Lower leg skin (tissue), 4 donors: ENCODE measurements at regions not wholly inside any gene's neighbourhood (a gene's known extent, or its start where the extent isn't known, plus 50 kb on each side); places are given as distances from the start of the nearest gene placed in this dataset.

Experiments used
- DNase-seq, 2 donors: peaks; one replicate each; pipeline ENCODE4 v3.0.0-alpha.2; 2019; ENCODE audit warnings: low spot score in 2 of 2
- H3K4me3 ChIP-seq: fragments of 200-600 bp; sonication (generic); 2 replicates; pipeline ENCODE4 v1.5.1; 2017; ENCODE audit warnings: mild to moderate bottlenecking, low read depth; ENCODE audit not compliant: poor library complexity, severe bottlenecking
- CTCF ChIP-seq, 3 donors: fragments of 450-650 bp; IDR thresholded peaks; one replicate each; pipeline ENCODE4 v1.5.1; 2016; ENCODE audit warnings: antibody characterized with exemption in 3 of 3, mild to moderate bottlenecking in 3 of 3, moderate library complexity in 2 of 3
- POLR2A ChIP-seq, 2 donors: fragments of 450-650 bp; IDR thresholded peaks; one replicate each; pipeline ENCODE4 v1.6.1; 2016 to 2017; ENCODE audit warnings: antibody characterized with exemption in 2 of 2, mild to moderate bottlenecking in 1 of 2, moderate library complexity in 1 of 2
- WGBS, 2 donors: methylation state at CpG; one replicate each; pipeline ENCODE4 v1.1.5; 2018; 5-methylcytosine and 5-hydroxymethylcytosine counted together
- intact Hi-C: fragments of 100-400 bp; cut with DNase I; formaldehyde crosslinking; loops from one replicate; pipeline ENCODE4 v1.15.0; 2023; ENCODE audit warnings: low total_unique reads

DNA sequence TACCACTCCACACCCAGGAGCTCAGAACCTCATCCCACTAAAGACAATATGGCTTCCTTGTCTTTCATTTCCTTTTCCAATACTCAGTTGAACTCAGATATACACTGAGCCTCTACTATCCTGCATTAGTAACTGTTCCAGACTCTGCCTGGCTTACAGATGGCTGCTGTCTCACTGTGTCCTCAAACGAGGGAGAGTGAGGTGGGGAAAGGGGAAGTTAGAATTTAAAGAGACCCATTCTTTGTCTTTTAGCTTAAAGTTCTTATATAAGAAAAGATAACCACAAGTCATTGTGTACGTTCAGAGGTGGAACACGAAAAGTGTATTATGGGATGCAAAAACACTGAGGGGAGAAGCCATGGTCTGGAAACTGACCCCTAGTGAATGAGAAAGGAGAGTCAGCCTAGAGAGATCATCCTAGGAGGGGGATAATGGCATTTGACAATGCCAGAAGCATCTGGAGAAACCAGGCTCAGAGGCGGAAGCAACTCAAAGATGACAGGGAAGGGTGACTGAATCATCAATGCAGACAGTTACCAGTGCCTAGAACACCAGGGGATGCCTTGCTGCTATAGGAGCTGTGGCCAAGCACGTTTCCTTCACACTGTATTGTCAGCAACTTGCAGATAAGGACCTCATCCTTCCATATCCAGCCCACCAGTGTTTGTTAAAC lies 170.7 kb downstream of the CYRIA start:
- WGBS, 2 donors: 60 to 63% methylated on average over 5 of the region's 5 CpGs
- H3K4me3 ChIP-seq: no peak overlapping the region
- no peak for DNase-seq
- intact Hi-C loops: no loop called here
- TF ChIP-seq POLR2A (IDR thresholded peaks at IDR 0.05) (no peak), CTCF (IDR thresholded peaks at IDR 0.05) (no peak)

DNA sequence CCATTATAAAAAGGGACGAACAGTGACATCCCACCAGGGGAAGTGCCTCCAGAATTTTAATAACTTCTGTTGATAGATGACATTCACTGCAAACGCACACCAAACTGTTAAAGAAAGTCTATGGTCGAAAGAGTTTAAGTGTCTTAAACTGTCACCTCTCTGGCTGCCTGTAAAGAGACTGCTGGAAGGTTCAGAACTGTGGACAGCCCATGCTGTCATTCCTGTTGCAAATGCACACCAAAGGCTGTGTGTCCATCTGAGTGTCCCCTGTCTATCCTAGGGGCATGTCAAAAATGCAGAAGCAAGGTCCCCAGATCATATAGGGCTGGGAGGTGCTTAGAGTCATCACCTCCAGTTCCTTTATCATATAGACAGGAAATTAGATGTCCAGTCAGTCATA lies 171.8 kb downstream of the CYRIA start:
- 78 to 82% methylated on average over 3 of the region's 3 CpGs for WGBS, 2 donors
- TF ChIP-seq POLR2A (IDR thresholded peaks at IDR 0.05) (no peak), CTCF (IDR thresholded peaks at IDR 0.05) (no peak)

DNA sequence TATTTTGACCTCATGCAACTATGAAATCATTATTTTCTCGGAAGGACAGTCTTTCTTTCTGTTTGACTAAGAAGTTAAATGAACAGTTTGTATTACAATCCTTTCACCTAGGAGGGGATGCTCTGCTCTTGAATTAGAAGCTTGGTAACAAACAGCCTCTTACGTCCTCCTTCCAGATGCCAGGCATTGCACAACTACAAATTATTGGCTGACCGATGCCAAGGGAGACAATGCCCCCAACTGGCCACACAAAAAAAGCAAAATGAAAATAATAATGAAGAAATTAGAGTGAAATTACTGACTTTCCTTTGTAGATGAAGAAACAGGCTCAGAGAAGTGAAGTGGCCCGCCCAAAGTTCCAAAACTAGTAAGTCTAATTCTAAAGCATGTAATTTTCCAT lies 177.9 kb downstream of the CYRIA start:
- H3K4me3 ChIP-seq: no peak overlapping the region
- intact Hi-C loops: no loop called here
- 49 to 50% methylated on average over 4 of the region's 4 CpGs for WGBS, 2 donors
- no peak for TF ChIP-seq CTCF (IDR thresholded peaks at IDR 0.05)
- no peak for TF ChIP-seq POLR2A (IDR thresholded peaks at IDR 0.05)
- no peak for DNase-seq

More for the DNA sequence above, 171.8 kb downstream of the CYRIA start:
- intact Hi-C loops: no loop called here
- no peak overlapping the region for H3K4me3 ChIP-seq
- no peak for DNase-seq

- intact Hi-C loops: no loop called here
- no peak for TF ChIP-seq POLR2A (IDR thresholded peaks at IDR 0.05)
- TF ChIP-seq CTCF (IDR thresholded peaks at IDR 0.05): no peak
- 96 to 99% methylated on average over 2 of the region's 2 CpGs for WGBS, 2 donors
- DNase-seq: no peak
- H3K4me3 ChIP-seq: no peak overlapping the region
These were observed 180.4 kb downstream of the CYRIA start for GRCh38 chr2:16485251-16485650.

DNA sequence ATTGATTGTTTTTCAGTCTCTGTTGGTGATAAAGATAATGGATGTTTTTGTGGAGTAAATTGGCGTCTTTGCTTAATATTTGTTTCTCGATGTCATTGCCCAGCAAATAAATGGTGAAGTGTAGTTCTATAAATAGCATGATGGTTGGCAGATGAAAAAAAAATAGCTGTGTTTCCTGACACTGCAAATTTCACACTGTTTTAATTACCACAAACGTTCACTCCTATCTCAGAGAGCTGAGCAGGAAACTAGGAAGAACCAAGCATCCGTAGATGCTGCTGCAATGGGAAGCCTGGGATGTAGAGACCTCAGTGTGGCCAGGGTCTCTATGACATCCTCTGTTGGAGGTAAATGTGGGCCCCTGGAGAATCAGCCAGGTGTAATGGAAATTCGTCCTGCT lies 183.2 kb downstream of the CYRIA start:
- 60 to 61% methylated on average over 5 of the region's 5 CpGs for WGBS, 2 donors
- TF ChIP-seq CTCF (IDR thresholded peaks at IDR 0.05) (no peak), POLR2A (IDR thresholded peaks at IDR 0.05) (no peak)
- DNase-seq: no peak
- no peak overlapping the region for H3K4me3 ChIP-seq
- intact Hi-C loops: no loop called here

DNA sequence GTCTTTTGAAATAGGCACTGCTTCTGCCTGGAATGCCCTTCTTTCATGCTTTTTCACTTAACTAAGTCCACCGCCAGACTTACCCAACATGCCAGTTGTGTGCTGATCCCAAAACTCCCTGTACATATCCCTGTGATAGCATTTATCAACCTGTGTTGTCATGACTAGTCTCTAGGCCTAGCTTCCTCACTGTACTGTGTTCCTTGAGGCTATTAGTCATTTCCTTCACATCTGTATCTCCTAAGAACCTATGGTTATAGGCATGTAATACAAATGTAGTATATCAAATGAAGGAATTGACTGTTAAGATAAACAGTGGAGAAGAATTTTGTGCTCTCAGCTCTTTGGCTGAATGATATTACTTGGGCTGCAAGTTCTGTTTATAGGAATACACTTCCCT lies 184.3 kb downstream of the CYRIA start:
- no peak for DNase-seq
- TF ChIP-seq CTCF (IDR thresholded peaks at IDR 0.05) (no peak), POLR2A (IDR thresholded peaks at IDR 0.05) (no peak)
- intact Hi-C loops: no loop called here
- WGBS, 2 donors: 94 to 96% methylated on average over 1 of the region's 1 CpG
- H3K4me3 ChIP-seq: no peak overlapping the region
